ENCODE measurements at regions not wholly inside any gene's neighbourhood (a gene's known extent, or its start where the extent isn't known, plus 50 kb on each side); places are given as distances from the start of the nearest gene placed in this dataset.

DNA sequence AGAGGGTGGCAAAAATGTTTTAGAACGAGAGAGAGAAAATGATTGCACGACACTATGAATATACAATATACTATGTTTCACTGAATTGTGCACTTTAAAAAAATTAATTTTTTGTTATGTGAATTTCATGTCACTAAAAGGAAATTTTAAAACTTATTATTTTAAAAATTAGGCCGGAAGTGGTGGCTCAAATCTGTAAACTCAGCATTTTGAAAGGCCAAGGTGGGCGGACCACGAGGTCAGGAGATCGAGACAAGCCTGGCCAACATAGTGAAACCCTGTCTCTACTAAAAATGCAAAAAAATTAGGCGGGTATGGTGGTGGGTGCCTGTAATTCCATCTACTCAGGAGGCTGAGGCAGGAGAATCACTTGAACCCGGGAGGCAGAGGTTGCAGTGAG lies 642.5 kb downstream of the XPNPEP1 start (continued):
- no peak for TF ChIP-seq TAF7 (optimal IDR thresholded peaks at IDR 0.05; ENCODE audit: borderline replicate concordance, low read depth, low read length)
- TF ChIP-seq MAFK (IDR thresholded peaks at IDR 0.05; ENCODE audit: low read depth, low read length), result no peak
- no peak for TF ChIP-seq TCF12 (IDR thresholded peaks at IDR 0.05; ENCODE audit: low read depth, low read length)
- no peak for TF ChIP-seq EP300 (IDR thresholded peaks at IDR 0.05; ENCODE audit: borderline replicate concordance in 1 of 2, low read depth in 2 of 2, low read length in 2 of 2)
- no peak for TF ChIP-seq CEBPB (IDR thresholded peaks at IDR 0.05; ENCODE audit: low read depth, low read length)
- TF ChIP-seq SIX5 (IDR thresholded peaks at IDR 0.05; ENCODE audit: low read depth, low read length), result no peak
